SW 1271 (cell line): ENCODE measurements at regions not wholly inside any gene's neighbourhood (a gene's known extent, or its start where the extent isn't known, plus 50 kb on each side); places are given as distances from the start of the nearest gene placed in this dataset.

Source experiments
- DNase-seq, 2 experiments: peaks; one replicate each; lab custom pipeline; 2025; lab: John Stamatoyannopoulos, UW

- DNase-seq: peak in 1 of 2 experiments; percentile 8
Observed at GRCh38 chr2:220224691-220225543, 597.5 kb downstream of the SLC4A3 start.

GRCh38 chr2:220226076-220226475 lies 598.6 kb downstream of the SLC4A3 start:
- no peak for DNase-seq

DNA sequence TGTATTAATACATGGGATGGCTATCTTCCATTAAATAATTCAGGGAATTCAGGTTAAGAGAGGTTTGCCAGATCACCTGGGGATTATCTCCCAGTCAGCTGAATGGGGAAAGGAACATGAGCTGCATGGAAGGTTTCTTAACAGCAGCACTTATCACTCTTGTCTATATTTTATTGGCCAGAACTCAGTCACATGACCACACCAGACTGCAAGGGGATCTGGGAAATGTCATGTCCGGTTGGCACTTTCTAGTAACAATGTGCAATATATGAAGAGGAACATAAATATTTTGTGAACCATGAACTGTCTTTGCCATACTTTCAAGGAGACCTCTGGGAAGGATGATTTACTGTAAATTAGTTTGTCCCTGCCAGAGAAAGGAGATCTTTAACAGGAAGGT lies 599.1 kb downstream of the SLC4A3 start:
- DNase-seq: no peak

DNA sequence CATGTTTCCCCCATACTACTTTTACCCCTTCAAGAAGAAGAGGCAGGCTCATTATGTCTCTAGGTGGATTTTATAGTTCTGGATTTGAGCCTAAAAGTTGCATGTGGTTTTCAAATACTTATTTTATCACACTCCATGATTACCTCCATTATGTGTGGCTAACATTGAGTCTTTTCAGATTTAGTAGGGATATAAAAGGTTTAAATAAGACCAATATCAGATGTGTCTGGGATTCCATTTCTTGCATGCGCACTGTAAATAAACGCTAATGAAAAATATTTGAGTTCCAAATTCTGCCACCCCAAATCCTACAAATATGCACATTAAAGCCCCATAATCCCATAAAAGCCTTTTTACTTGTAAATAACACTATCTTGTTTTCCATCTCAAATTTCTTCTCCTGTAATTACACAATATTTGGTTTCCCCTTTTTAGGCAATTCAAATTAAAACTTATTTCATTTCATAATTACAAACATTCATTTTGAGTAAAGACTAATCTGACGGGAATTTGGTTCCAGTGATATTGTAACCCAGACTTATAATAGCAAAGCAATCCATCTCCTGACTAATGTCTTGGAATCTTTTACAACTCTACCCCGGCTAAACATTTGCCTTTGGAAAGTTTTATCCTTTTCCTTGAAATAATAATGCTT lies 600.0 kb downstream of the SLC4A3 start:
- DNase-seq: no peak

- peak; percentile 59 to 90 for DNase-seq
Observed at GRCh38 chr2:220228310-220229006, 601.0 kb downstream of the SLC4A3 start.

- no peak for DNase-seq
Observed at GRCh38 chr2:220240641-220241040, 613.2 kb downstream of the SLC4A3 start.

DNA sequence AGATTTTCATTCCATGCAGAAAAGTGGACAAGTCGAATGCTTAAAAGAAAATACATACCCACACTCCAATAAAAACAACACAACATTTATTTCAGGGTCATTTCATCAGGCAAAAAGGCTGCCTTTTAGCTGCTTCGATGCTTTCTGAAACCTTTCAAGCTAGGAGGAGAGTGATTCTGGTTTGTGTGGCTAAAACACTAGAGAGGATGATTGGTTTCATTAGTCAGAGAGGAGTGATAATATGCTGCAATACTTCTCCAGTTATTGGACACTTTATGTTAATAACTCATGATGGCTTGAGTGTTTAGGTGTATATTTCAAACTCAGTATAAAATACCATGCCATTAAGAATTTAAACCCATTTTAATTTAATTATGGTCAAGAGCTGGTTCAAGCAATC lies 614.0 kb downstream of the SLC4A3 start:
- no peak for DNase-seq

GRCh38 chr2:220243571-220243970 lies 616.1 kb downstream of the SLC4A3 start:
- DNase-seq: no peak

DNA sequence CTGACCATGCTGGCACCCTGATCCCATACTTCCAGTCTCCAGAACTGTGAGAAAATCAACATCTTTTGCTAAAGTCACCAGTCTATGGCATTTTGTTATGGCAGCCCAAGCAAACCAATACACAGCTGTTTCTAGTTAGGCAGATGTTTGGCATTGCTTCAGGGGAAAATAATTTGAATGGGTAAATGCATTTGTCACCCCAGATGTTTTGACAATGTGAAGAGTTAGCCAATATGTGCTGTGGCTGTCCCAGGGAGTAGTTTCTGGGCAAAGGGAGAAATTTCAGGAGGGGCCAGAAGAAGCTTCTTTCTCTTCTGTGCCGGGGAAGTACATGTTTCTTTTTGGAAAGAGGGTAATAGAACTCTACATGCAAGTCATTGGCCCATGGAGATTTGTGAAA lies 619.0 kb downstream of the SLC4A3 start:
- DNase-seq: no peak

GRCh38 chr2:220247588-220248350 lies 620.3 kb downstream of the SLC4A3 start:
- DNase-seq: no peak

GRCh38 chr2:220259662-220260061 lies 632.2 kb downstream of the SLC4A3 start:
- no peak for DNase-seq

DNA sequence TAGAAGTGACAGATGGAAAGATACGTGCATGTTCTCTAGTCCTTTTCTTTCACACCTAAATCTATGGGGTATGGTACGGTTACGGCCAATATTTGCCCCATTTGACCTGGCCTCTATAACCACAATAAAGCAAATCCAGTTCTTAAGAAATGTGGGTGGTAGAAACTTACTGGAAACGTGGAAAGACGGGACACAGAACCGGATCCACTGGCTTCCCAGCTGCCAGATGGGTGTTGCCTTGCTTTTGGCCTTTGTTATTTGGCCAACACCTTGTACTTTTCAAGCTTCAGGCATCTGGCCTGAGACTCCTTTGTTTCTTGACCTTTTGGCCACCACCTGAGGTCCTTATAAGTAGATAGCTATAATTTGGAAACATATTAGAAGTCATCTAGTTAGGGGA lies 635.9 kb downstream of the SLC4A3 start:
- no peak for DNase-seq

DNA sequence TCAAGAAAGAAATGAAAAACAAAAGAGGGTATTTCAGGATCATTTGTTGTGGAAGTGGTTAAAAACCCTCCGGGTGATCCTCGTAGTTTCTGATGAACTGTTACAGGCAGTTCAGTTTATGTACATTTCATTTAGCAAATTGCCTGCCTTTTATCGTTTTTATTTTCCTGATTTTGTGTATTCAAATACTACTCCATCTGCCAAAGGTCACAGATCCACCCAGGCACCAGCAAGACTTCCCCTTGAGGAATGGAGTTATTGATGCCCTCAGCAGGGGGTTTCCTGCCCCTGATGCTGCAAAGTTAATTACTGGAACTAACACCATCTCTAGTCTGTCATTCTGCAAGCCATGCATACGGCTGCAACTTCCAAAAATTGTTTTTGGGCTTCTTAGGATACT lies 641.9 kb downstream of the SLC4A3 start:
- no peak for DNase-seq

- no peak for DNase-seq
Observed at GRCh38 chr2:220270481-220271070, 643.1 kb downstream of the SLC4A3 start.

- no peak for DNase-seq
Observed at GRCh38 chr2:220272656-220273055, 645.2 kb downstream of the SLC4A3 start.

- no peak for DNase-seq
Observed at GRCh38 chr2:220273082-220273481, 645.7 kb downstream of the SLC4A3 start.

GRCh38 chr2:220275454-220275853 lies 648.0 kb downstream of the SLC4A3 start:
- no peak for DNase-seq

- DNase-seq: no peak
Observed at GRCh38 chr2:220276741-220277444, 649.5 kb downstream of the SLC4A3 start.

GRCh38 chr2:220277445-220277975 lies 650.1 kb downstream of the SLC4A3 start:
- DNase-seq: no peak

DNA sequence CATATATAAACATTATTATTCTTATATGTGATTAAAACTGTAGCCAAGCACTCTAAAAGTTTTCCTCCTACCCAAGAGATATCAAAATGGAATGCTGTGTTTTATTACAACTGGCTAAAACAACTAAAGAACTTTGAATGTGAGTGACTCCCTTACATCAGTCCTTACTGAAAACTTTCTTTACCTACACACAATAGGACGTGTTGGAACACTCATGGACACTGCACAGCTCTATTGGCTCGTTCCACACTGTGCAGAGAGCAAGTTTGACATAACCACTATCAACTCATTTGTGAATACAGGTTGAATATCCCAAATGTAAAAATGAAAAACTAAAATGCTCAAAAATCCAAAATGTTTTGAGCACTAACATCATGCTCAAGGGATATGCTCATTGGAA lies 650.6 kb downstream of the SLC4A3 start:
- DNase-seq: no peak

DNA sequence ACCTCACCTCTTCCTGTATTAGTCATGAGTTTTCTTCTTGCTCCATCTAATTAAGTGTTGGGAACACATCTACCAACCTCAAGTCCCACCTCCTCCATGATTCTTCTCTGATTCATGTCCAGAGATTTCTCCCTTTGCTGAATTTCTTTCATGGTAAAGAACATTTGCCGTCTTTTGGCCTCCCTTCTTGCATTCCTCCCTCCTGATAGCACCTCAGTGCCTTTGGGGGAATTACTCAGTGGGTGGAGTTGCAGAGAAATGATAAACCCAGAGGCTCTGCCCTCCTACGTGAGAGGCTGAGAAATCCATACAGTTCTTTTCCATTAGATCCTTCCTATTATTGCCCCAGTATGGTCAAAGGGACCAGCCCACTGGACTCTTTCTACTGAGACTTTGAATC lies 651.9 kb downstream of the SLC4A3 start:
- DNase-seq: peak in 1 of 2 experiments; percentile 7
